K562 (cell line): ENCODE measurements at regions not wholly inside any gene's neighbourhood (a gene's known extent, or its start where the extent isn't known, plus 50 kb on each side); places are given as distances from the start of the nearest gene placed in this dataset.

ENCODE experiments used
- ATAC-seq: fragments of 200-7000 bp; cut with Tn5 transposase; 3 replicates; pipeline ENCODE4 v1.9.1; 2020; ENCODE audit warnings: moderate library complexity
- BruUV-seq: library from RNA; stranded (reverse); fragments of 400-500 nt; replicated peaks from 2 replicates; lab custom pipeline; 2021; lab: Mats Ljungman, UMichigan
- CTCF ChIA-PET: fragments of 300-600 bp; formaldehyde crosslinking; extraction: SDS; loops from one replicate; lab custom pipeline; 2021; ENCODE audit warnings: low intra/inter-chr PET ratio; lab: Yijun Ruan, JAX
- POLR2A ChIA-PET: fragments of 300-600, 350-650 bp; sonication (Branson Sonifier 250); formaldehyde crosslinking; extraction: SDS; loops from one replicate; lab custom pipeline; 2021; ENCODE audit warnings: antibody characterized with exemption, inconsistent platforms; lab: Yijun Ruan, JAX
- DNase-seq, 4 experiments: peaks; one replicate each; pipeline versions ENCODE4 v3.0.0 to v3.0.0-alpha.2; 2011 to 2018; ENCODE audit warnings: low spot score in 3 of 4, mixed read lengths in 3 of 4; ENCODE audit errors: extremely low read depth in 1 of 4
- FAIRE-seq: peaks from 2 replicates; lab custom pipeline; 2011; peaks lifted over from hg19 to GRCh38; lab: Jason Lieb, UNC
- H2AFZ ChIP-seq: 2 replicates; pipeline ENCODE4 v1.6.0; 2011; ENCODE audit warnings: low read depth, low read length, control low read depth, inconsistent platforms
- H3K27ac ChIP-seq: fragments of 200-600 bp; 3 replicates; pipeline ENCODE4 v1.8.0; 2011; ENCODE audit warnings: low read depth, mild to moderate bottlenecking, control low read depth, inconsistent platforms, low read length, moderate library complexity, mixed read lengths; ENCODE audit errors: extremely low read depth
- H3K27me3 ChIP-seq, 2 experiments: fragments of 300-600 bp in 1 of 2; 2 replicates in 1 of 2; 3 replicates in 1 of 2; pipeline versions ENCODE4 v1.6.0 to v1.8.0; 2011; ENCODE audit warnings: inconsistent platforms in 2 of 2, low read length in 2 of 2, mild to moderate bottlenecking in 1 of 2, mixed read lengths in 1 of 2, moderate library complexity in 1 of 2; ENCODE audit not compliant: control insufficient read depth in 2 of 2, insufficient read depth in 2 of 2
- H3K36me3 ChIP-seq: fragments of 300-600 bp; 3 replicates; pipeline ENCODE4 v1.8.0; 2011; ENCODE audit warnings: mild to moderate bottlenecking, low read length, inconsistent platforms; ENCODE audit not compliant: control insufficient read depth, insufficient read depth
- H3K4me1 ChIP-seq, 2 experiments: fragments of 200-600 bp in 1 of 2; replicated peaks in 1 of 2; 2 replicates in 1 of 2; 3 replicates in 1 of 2; pipeline versions ENCODE4 v1.5.1 to v1.8.0; 2011; ENCODE audit warnings: inconsistent platforms in 2 of 2, low read length in 2 of 2, mild to moderate bottlenecking in 1 of 2, mixed read lengths in 1 of 2, moderate library complexity in 1 of 2; ENCODE audit not compliant: control insufficient read depth in 2 of 2, insufficient read depth in 2 of 2
- H3K4me2 ChIP-seq: 2 replicates; pipeline ENCODE4 v1.6.1; 2011; ENCODE audit warnings: low read length, control low read depth, inconsistent platforms, mixed read lengths; ENCODE audit not compliant: insufficient read depth
- H3K4me3 ChIP-seq: fragments of 200-600 bp; sonication (generic), shearing (Covaris generic); 2 replicates; pipeline ENCODE4 v1.5.1; 2016; ENCODE audit warnings: control low read depth, inconsistent platforms
- H3K79me2 ChIP-seq: fragments of 200-600 bp; 3 replicates; pipeline ENCODE4 v1.8.0; 2011; ENCODE audit warnings: low read length, inconsistent platforms; ENCODE audit not compliant: control insufficient read depth, insufficient read depth
- H3K9ac ChIP-seq, 2 experiments: 2 replicates each; pipeline versions ENCODE4 v1.6.0 to v1.6.1; 2011; ENCODE audit warnings: low read depth in 2 of 2, low read length in 2 of 2, control low read depth in 1 of 2, inconsistent platforms in 1 of 2, mild to moderate bottlenecking in 1 of 2, mixed read lengths in 1 of 2; ENCODE audit not compliant: insufficient read depth in 1 of 2
- H3K9me1 ChIP-seq: one replicate; pipeline ENCODE4 v1.6.0; 2011; ENCODE audit warnings: inconsistent platforms, mild to moderate bottlenecking, low read length, moderate library complexity; ENCODE audit not compliant: control insufficient read depth, insufficient read depth
- H3K9me3 ChIP-seq: replicated peaks from 2 replicates; pipeline ENCODE4 v1.5.1; 2011; ENCODE audit warnings: low read depth, low read length, inconsistent platforms; ENCODE audit not compliant: control insufficient read depth, insufficient read depth
- H4K20me1 ChIP-seq: replicated peaks from 2 replicates; pipeline ENCODE4 v1.6.1; 2011; ENCODE audit warnings: low read length, inconsistent platforms, mixed read lengths; ENCODE audit not compliant: control insufficient read depth, insufficient read depth
- CBX1 ChIP-seq: sonication (generic); IDR thresholded peaks from 2 replicates; pipeline ENCODE4 v1.6.1; 2016; ENCODE audit warnings: antibody characterized with exemption, low read depth, mild to moderate bottlenecking
- RAD21 ChIP-seq, 2 experiments: fragments of 250-450 bp in 1 of 2; fragments of 450-650 bp in 1 of 2; sonication (Bioruptor Pico) in 1 of 2; formaldehyde crosslinking in 1 of 2; IDR thresholded peaks in 1 of 2; conservative IDR thresholded peaks in 1 of 2; 2 replicates each; pipeline versions ENCODE4 v1.4.0 to v1.8.0; 2020 to 2022; ENCODE audit warnings: mild to moderate bottlenecking in 2 of 2, moderate library complexity in 1 of 2
- WGBS: fragments of 100-300 bp; shearing (Covaris generic); methylation state at CpG from one replicate; pipeline ENCODE4 v1.1.6; 2016; ENCODE audit warnings: low coverage, mixed read lengths; ENCODE audit not compliant: insufficient coverage; ENCODE audit errors: missing lambda C conversion rate; 5-methylcytosine and 5-hydroxymethylcytosine counted together
- in situ Hi-C: fragments of 300-500 bp; cut with MboI; formaldehyde crosslinking; loops from 4 replicates; pipeline ENCODE4 v1.15.0; 2018; ENCODE audit warnings: inconsistent platforms, mixed read lengths
- intact Hi-C: fragments of 100-400 bp; cut with micrococcal nuclease; formaldehyde crosslinking; loops from 2 replicates; pipeline ENCODE4 v1.14.2; 2022
- TF ChIP-seq, protein P1 (sequence below), 2 experiments: fragments of 450-650 bp; formaldehyde crosslinking in 1 of 2; IDR thresholded peaks; 2 replicates each; pipeline versions ENCODE4 v1.4.0 to v1.6.1; 2014 to 2020; ENCODE audit warnings: mild to moderate bottlenecking in 2 of 2, borderline replicate concordance in 1 of 2, low read depth in 1 of 2
- TF ChIP-seq, protein P2 (sequence below): fragments of 250-450 bp; sonication (Bioruptor Pico); IDR thresholded peaks from 2 replicates; pipeline ENCODE4 v1.4.0; 2020
- TF ChIP-seq, protein P3 (sequence below), 3 experiments: IDR thresholded peaks in 2 of 3; conservative IDR thresholded peaks in 1 of 3; 2 replicates each; pipeline ENCODE4 v1.5.1; 2011 to 2012; ENCODE audit warnings: low read length in 3 of 3, mild to moderate bottlenecking in 3 of 3, control low read depth in 2 of 3, improper control_type of control experiment in 1 of 3, inconsistent platforms in 1 of 3, low read depth in 1 of 3, mixed read lengths in 1 of 3, moderate library complexity in 1 of 3; ENCODE audit not compliant: insufficient read depth in 2 of 3

DNA sequence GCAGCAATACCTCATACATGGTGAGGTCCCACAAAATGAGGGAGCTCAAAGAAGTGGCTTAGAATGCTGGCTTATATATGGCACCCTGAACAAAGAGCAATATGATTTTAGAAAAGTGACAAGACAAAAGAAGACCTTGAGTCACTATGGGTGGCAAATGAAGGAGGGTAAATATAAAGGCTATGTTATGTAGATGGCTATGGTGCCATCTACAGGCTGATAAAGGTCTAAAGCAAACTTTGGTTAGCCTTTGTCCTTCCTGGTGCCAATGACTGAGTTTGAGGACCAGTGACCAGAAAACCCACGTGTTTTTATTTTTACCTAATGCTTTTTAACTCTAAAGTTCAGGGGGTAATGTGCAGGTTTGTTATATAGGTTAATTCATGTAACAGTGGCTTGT lies 151.8 kb downstream of the CCNG2 start:
- TF ChIP-seq, protein P1, sequence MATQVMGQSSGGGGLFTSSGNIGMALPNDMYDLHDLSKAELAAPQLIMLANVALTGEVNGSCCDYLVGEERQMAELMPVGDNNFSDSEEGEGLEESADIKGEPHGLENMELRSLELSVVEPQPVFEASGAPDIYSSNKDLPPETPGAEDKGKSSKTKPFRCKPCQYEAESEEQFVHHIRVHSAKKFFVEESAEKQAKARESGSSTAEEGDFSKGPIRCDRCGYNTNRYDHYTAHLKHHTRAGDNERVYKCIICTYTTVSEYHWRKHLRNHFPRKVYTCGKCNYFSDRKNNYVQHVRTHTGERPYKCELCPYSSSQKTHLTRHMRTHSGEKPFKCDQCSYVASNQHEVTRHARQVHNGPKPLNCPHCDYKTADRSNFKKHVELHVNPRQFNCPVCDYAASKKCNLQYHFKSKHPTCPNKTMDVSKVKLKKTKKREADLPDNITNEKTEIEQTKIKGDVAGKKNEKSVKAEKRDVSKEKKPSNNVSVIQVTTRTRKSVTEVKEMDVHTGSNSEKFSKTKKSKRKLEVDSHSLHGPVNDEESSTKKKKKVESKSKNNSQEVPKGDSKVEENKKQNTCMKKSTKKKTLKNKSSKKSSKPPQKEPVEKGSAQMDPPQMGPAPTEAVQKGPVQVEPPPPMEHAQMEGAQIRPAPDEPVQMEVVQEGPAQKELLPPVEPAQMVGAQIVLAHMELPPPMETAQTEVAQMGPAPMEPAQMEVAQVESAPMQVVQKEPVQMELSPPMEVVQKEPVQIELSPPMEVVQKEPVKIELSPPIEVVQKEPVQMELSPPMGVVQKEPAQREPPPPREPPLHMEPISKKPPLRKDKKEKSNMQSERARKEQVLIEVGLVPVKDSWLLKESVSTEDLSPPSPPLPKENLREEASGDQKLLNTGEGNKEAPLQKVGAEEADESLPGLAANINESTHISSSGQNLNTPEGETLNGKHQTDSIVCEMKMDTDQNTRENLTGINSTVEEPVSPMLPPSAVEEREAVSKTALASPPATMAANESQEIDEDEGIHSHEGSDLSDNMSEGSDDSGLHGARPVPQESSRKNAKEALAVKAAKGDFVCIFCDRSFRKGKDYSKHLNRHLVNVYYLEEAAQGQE (IDR thresholded peaks at IDR 0.05; ENCODE audit: borderline replicate concordance): peak; percentile 28; the same call in 1 of the 2 replicates
- TF ChIP-seq, protein P1 (CRISPR knock-in tag; IDR thresholded peaks at IDR 0.05; ENCODE audit: low read depth): no peak
- TF ChIP-seq CBX1 (no peak), RAD21 (CRISPR knock-in tag; conservative IDR thresholded peaks at IDR 0.05 in 1 of 2, IDR thresholded peaks at IDR 0.05 in 1 of 2) (peak; percentile 20 to 48; a peak in 3 of 4 replicates)
- TF ChIP-seq, protein P2, sequence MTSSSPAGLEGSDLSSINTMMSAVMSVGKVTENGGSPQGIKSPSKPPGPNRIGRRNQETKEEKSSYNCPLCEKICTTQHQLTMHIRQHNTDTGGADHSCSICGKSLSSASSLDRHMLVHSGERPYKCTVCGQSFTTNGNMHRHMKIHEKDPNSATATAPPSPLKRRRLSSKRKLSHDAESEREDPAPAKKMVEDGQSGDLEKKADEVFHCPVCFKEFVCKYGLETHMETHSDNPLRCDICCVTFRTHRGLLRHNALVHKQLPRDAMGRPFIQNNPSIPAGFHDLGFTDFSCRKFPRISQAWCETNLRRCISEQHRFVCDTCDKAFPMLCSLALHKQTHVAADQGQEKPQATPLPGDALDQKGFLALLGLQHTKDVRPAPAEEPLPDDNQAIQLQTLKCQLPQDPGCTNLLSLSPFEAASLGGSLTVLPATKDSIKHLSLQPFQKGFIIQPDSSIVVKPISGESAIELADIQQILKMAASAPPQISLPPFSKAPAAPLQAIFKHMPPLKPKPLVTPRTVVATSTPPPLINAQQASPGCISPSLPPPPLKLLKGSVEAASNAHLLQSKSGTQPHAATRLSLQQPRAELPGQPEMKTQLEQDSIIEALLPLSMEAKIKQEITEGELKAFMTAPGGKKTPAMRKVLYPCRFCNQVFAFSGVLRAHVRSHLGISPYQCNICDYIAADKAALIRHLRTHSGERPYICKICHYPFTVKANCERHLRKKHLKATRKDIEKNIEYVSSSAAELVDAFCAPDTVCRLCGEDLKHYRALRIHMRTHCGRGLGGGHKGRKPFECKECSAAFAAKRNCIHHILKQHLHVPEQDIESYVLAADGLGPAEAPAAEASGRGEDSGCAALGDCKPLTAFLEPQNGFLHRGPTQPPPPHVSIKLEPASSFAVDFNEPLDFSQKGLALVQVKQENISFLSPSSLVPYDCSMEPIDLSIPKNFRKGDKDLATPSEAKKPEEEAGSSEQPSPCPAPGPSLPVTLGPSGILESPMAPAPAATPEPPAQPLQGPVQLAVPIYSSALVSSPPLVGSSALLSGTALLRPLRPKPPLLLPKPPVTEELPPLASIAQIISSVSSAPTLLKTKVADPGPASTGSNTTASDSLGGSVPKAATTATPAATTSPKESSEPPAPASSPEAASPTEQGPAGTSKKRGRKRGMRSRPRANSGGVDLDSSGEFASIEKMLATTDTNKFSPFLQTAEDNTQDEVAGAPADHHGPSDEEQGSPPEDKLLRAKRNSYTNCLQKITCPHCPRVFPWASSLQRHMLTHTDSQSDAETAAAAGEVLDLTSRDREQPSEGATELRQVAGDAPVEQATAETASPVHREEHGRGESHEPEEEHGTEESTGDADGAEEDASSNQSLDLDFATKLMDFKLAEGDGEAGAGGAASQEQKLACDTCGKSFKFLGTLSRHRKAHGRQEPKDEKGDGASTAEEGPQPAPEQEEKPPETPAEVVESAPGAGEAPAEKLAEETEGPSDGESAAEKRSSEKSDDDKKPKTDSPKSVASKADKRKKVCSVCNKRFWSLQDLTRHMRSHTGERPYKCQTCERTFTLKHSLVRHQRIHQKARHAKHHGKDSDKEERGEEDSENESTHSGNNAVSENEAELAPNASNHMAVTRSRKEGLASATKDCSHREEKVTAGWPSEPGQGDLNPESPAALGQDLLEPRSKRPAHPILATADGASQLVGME (CRISPR knock-in tag): no peak
- TF ChIP-seq, protein P3, sequence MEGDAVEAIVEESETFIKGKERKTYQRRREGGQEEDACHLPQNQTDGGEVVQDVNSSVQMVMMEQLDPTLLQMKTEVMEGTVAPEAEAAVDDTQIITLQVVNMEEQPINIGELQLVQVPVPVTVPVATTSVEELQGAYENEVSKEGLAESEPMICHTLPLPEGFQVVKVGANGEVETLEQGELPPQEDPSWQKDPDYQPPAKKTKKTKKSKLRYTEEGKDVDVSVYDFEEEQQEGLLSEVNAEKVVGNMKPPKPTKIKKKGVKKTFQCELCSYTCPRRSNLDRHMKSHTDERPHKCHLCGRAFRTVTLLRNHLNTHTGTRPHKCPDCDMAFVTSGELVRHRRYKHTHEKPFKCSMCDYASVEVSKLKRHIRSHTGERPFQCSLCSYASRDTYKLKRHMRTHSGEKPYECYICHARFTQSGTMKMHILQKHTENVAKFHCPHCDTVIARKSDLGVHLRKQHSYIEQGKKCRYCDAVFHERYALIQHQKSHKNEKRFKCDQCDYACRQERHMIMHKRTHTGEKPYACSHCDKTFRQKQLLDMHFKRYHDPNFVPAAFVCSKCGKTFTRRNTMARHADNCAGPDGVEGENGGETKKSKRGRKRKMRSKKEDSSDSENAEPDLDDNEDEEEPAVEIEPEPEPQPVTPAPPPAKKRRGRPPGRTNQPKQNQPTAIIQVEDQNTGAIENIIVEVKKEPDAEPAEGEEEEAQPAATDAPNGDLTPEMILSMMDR (IDR thresholded peaks at IDR 0.05 in 2 of 3, conservative IDR thresholded peaks at IDR 0.05 in 1 of 3; ENCODE audit: insufficient read depth in 2 of 3, low read depth in 1 of 3, low read length in 3 of 3): peak; percentile 40 to 65 (median 56); a peak in 5 of 6 replicates
- Histone ChIP-seq H3K4me3 (no peak overlapping the region), H3K4me1 (no peaks in the 10 kb centered on the region), H3K27ac (no peak overlapping the region), H3K9me3 (no peaks in the 10 kb centered on the region), H2AFZ (no peak overlapping the region), H3K4me2 (no peak overlapping the region), H3K9ac (no peak overlapping the region), H3K9me1 (no peaks in the 10 kb centered on the region), H4K20me1 (no peaks in the 10 kb centered on the region), H3K27me3 (no peaks in the 10 kb centered on the region), H3K79me2 (no peaks in the 10 kb centered on the region), H3K36me3 (no peaks in the 10 kb centered on the region)
- in situ Hi-C loops: no loop called here
- DNase-seq: peak; percentile 43 to 52 (median 46)
- peak; percentile 84 for ATAC-seq
- intact Hi-C loops: loop anchor here (1.0 to 10.0 kb wide), 2 partner anchors 69 to 264 kb away; no protein-coding TSS in a partner anchor
- ChIA-PET CTCF (interaction anchor here (0.6 kb wide), 1 partner anchor 43 kb away, joined by 3 read pairs; no protein-coding TSS in a partner anchor), POLR2A (no interaction called here)
- BruUV-seq: no TSS peak
- WGBS: 0% methylated on average over 1 of the region's 1 CpG
- FAIRE-seq: peak; percentile 90
